Mesendoderm (in vitro differentiated cells): ENCODE measurements at regions not wholly inside any gene's neighbourhood (a gene's known extent, or its start where the extent isn't known, plus 50 kb on each side); places are given as distances from the start of the nearest gene placed in this dataset.
A peak's percentile ranks its signal among the peaks of the same experiment; 100 is the strongest.

ENCODE experiments used
- DNase-seq: peaks from one replicate; pipeline ENCODE4 v3.0.0; 2013
- H2AK5ac ChIP-seq: 2 replicates; pipeline ENCODE4 v1.6.1; 2013; ENCODE audit warnings: low read length, inconsistent platforms
- H2BK120ac ChIP-seq: 2 replicates; pipeline ENCODE4 v1.6.1; 2013; ENCODE audit warnings: low read depth, mild to moderate bottlenecking, low read length, moderate library complexity, mixed read lengths
- H2BK15ac ChIP-seq: replicated peaks from 2 replicates; pipeline ENCODE4 v1.6.1; 2013; ENCODE audit warnings: low read depth, mild to moderate bottlenecking, moderate library complexity
- H2BK5ac ChIP-seq: 2 replicates; pipeline ENCODE4 v1.6.1; 2013; ENCODE audit warnings: low read length, inconsistent platforms
- H3K18ac ChIP-seq: 2 replicates; pipeline ENCODE4 v1.6.1; 2013; ENCODE audit warnings: mild to moderate bottlenecking, low read length, mixed read lengths
- H3K23ac ChIP-seq: one replicate; pipeline ENCODE4 v1.6.1; 2013; ENCODE audit warnings: low read length
- H3K27ac ChIP-seq: 2 replicates; pipeline ENCODE4 v1.5.1; 2013; ENCODE audit warnings: low read depth, mild to moderate bottlenecking, inconsistent platforms, low read length, moderate library complexity
- H3K27me3 ChIP-seq: 2 replicates; pipeline ENCODE4 v1.6.1; 2013; ENCODE audit warnings: low read length, control low read depth, mild to moderate bottlenecking, inconsistent platforms; ENCODE audit not compliant: insufficient read depth, poor library complexity
- H3K36me3 ChIP-seq: 2 replicates; pipeline ENCODE4 v1.6.1; 2013; ENCODE audit warnings: low read length, inconsistent platforms; ENCODE audit not compliant: control insufficient read depth, insufficient read depth
- H3K4ac ChIP-seq: one replicate; pipeline ENCODE4 v1.6.1; 2013; ENCODE audit warnings: low read depth, mild to moderate bottlenecking, low read length, moderate library complexity
- H3K4me1 ChIP-seq: 2 replicates; pipeline ENCODE4 v1.6.1; 2013; ENCODE audit warnings: low read depth, low read length, inconsistent platforms; ENCODE audit not compliant: control insufficient read depth
- H3K4me2 ChIP-seq: 2 replicates; pipeline ENCODE4 v1.6.1; 2013; ENCODE audit warnings: low read length
- H3K4me3 ChIP-seq: 2 replicates; pipeline ENCODE4 v1.5.1; 2013; ENCODE audit warnings: mild to moderate bottlenecking, low read length
- H3K56ac ChIP-seq: one replicate; pipeline ENCODE4 v1.6.1; 2013; ENCODE audit warnings: low read length
- H3K79me1 ChIP-seq: 2 replicates; pipeline ENCODE4 v1.6.1; 2013; ENCODE audit warnings: low read length, inconsistent platforms
- H3K79me2 ChIP-seq: 2 replicates; pipeline ENCODE4 v1.6.1; 2013; ENCODE audit warnings: mild to moderate bottlenecking, low read length; ENCODE audit not compliant: control insufficient read depth, insufficient read depth
- H3K9ac ChIP-seq: 2 replicates; pipeline ENCODE4 v1.6.1; 2013; ENCODE audit warnings: low read length, inconsistent platforms
- H4K5ac ChIP-seq: one replicate; pipeline ENCODE4 v1.6.1; 2013; ENCODE audit warnings: low read length
- H4K8ac ChIP-seq: one replicate; pipeline ENCODE4 v1.6.1; 2013; ENCODE audit warnings: low read depth, mild to moderate bottlenecking, control low read depth, low read length, moderate library complexity
- WGBS: extraction: QIAGEN DNeasy Blood & Tissue Kit; methylation state at CpG from one replicate; pipeline ENCODE4 v1.1.7; 2013; ENCODE audit warnings: low lambda C conversion rate, missing lambda C conversion rate; ENCODE audit not compliant: insufficient coverage; ENCODE audit errors: extremely low coverage; 5-methylcytosine and 5-hydroxymethylcytosine counted together

- Histone ChIP-seq H3K4ac (no peak overlapping the region), H2BK15ac (no peak overlapping the region), H4K5ac (no peak overlapping the region), H3K79me2 (no peaks in the 10 kb centered on the region), H3K18ac (no peak overlapping the region), H3K56ac (no peak overlapping the region), H3K4me2 (no peak overlapping the region), H2BK5ac (no peak overlapping the region), H3K27me3 (no peaks in the 10 kb centered on the region), H4K8ac (no peak overlapping the region), H3K4me3 (no peak overlapping the region), H3K27ac (no peak overlapping the region), H2AK5ac (no peak overlapping the region), H3K9ac (no peak overlapping the region), H3K4me1 (peaks cover 5% of the 10 kb centered on the region), H3K23ac (no peak overlapping the region), H2BK120ac (no peak overlapping the region), H3K79me1 (no peaks in the 10 kb centered on the region), H3K36me3 (no peaks in the 10 kb centered on the region)
- DNase-seq, result no peak
- no CpG with 5 or more reads among the region's 1 CpG for WGBS
These were observed 80.2 kb upstream of the BMP2K start for GRCh38 chr4:78695910-78696309.

GRCh38 chr4:78703079-78703478 is 73.1 kb upstream of the BMP2K start:
- H2BK120ac ChIP-seq, result no peak overlapping the region
- no peaks in the 10 kb centered on the region for H3K79me1 ChIP-seq
- DNase-seq, result no peak
- H3K56ac ChIP-seq, result no peak overlapping the region
- no peak overlapping the region for H2BK15ac ChIP-seq
- no peaks in the 10 kb centered on the region for H3K4me1 ChIP-seq
- no peak overlapping the region for H2BK5ac ChIP-seq
- H3K4me2 ChIP-seq, result no peak overlapping the region
- no peak overlapping the region for H3K18ac ChIP-seq
- H3K79me2 ChIP-seq, result no peaks in the 10 kb centered on the region
- no peaks in the 10 kb centered on the region for H3K27me3 ChIP-seq
- no peaks in the 10 kb centered on the region for H3K36me3 ChIP-seq
- H3K27ac ChIP-seq, result no peak overlapping the region
- H3K4me3 ChIP-seq, result no peak overlapping the region
- no peak overlapping the region for H2AK5ac ChIP-seq
- no peak overlapping the region for H4K8ac ChIP-seq
- no peak overlapping the region for H3K9ac ChIP-seq
- H4K5ac ChIP-seq, result no peak overlapping the region
- no peak overlapping the region for H3K4ac ChIP-seq
- H3K23ac ChIP-seq, result no peak overlapping the region

- Histone ChIP-seq H3K27me3 (no peaks in the 10 kb centered on the region), H2AK5ac (no peak overlapping the region), H3K27ac (no peak overlapping the region), H3K56ac (no peak overlapping the region), H4K8ac (no peak overlapping the region), H2BK120ac (no peak overlapping the region), H4K5ac (no peak overlapping the region), H3K36me3 (no peaks in the 10 kb centered on the region), H3K18ac (no peak overlapping the region), H3K4ac (no peak overlapping the region), H3K23ac (no peak overlapping the region), H3K9ac (no peak overlapping the region), H3K4me3 (no peak overlapping the region), H3K79me2 (no peaks in the 10 kb centered on the region), H3K4me1 (no peaks in the 10 kb centered on the region), H3K79me1 (no peaks in the 10 kb centered on the region), H2BK5ac (no peak overlapping the region), H2BK15ac (no peak overlapping the region), H3K4me2 (no peak overlapping the region)
- DNase-seq, result no peak
These were observed 71.8 kb upstream of the BMP2K start for GRCh38 chr4:78704317-78704716.

DNA sequence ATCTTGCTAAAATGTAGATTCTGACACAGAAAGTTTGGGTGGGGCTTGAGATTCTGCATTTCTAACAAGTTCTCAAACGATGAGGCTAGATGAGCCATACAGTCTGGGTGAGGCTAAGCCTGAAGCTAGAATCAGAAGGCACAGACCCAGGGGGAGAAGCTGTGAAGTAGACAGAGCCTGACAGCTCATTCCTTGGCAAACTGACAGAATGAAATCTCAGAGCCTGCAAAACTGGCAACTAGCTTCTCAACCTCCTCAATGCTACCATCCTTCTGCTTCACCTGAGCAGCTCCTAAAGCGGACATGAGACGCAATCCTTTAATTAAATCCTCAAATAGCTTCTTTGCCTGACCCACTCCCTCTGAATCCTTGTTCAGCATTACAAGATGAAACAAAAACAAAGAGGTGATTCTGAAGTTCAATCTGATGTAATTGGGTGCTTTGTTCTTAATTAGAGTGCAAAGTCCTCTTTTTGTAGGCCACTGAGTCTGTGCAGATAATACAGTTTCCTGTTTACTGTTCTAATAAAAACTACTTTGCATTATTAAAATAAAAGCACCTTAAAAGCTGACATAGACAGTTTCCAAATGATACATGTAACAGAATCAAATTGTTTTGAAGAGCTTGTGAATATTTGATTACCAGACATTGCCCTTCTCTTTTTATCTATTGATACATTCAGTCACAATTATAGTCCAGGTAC is 71.0 kb upstream of the BMP2K start:
- Histone ChIP-seq H2BK5ac (no peak overlapping the region), H2BK15ac (no peak overlapping the region), H3K4me1 (no peaks in the 10 kb centered on the region), H3K79me2 (no peaks in the 10 kb centered on the region), H2AK5ac (no peak overlapping the region), H3K23ac (no peak overlapping the region), H3K9ac (no peak overlapping the region), H3K27me3 (no peaks in the 10 kb centered on the region), H3K4me3 (no peak overlapping the region), H3K27ac (no peak overlapping the region), H3K79me1 (no peaks in the 10 kb centered on the region), H2BK120ac (no peak overlapping the region), H4K5ac (no peak overlapping the region), H3K56ac (no peak overlapping the region), H3K18ac (no peak overlapping the region), H4K8ac (no peak overlapping the region), H3K4ac (no peak overlapping the region), H3K36me3 (no peaks in the 10 kb centered on the region), H3K4me2 (no peak overlapping the region)
- no CpG with 5 or more reads among the region's 3 CpGs for WGBS
- no peak for DNase-seq

DNA sequence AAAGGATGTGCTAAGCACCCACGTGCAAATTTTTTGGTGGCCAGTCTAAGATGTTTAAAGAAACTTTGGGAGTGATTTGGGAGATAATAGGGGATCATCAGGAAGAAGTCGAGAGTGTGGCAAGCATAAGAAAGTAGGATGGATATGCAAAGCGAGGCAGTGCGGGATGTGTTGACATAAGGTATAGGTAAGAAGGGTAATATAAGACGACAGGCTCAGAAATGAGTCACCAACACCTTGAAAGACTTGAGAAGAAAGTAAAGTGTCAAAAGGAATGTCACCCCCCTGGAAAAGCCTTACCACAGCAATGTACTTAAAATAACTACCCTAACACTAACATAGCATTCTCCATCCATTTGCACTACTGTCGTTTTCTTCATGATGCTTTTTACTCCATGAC is 69.8 kb upstream of the BMP2K start:
- no CpG with 5 or more reads among the region's 6 CpGs for WGBS
- no peak overlapping the region for H4K5ac ChIP-seq
- H3K4me1 ChIP-seq, result no peaks in the 10 kb centered on the region
- H3K9ac ChIP-seq, result no peak overlapping the region
- no peak overlapping the region for H3K4ac ChIP-seq
- DNase-seq, result peak; percentile 78
- no peak overlapping the region for H2AK5ac ChIP-seq
- no peak overlapping the region for H3K23ac ChIP-seq
- H3K56ac ChIP-seq, result no peak overlapping the region
- H3K27ac ChIP-seq, result no peak overlapping the region
- H3K79me1 ChIP-seq, result no peaks in the 10 kb centered on the region
- no peak overlapping the region for H4K8ac ChIP-seq
- no peak overlapping the region for H3K4me3 ChIP-seq
- H3K4me2 ChIP-seq, result no peak overlapping the region
- H2BK15ac ChIP-seq, result no peak overlapping the region
- H2BK5ac ChIP-seq, result no peak overlapping the region
- no peak overlapping the region for H3K18ac ChIP-seq
- no peak overlapping the region for H2BK120ac ChIP-seq
- no peaks in the 10 kb centered on the region for H3K27me3 ChIP-seq
- no peaks in the 10 kb centered on the region for H3K79me2 ChIP-seq
- no peaks in the 10 kb centered on the region for H3K36me3 ChIP-seq

DNA sequence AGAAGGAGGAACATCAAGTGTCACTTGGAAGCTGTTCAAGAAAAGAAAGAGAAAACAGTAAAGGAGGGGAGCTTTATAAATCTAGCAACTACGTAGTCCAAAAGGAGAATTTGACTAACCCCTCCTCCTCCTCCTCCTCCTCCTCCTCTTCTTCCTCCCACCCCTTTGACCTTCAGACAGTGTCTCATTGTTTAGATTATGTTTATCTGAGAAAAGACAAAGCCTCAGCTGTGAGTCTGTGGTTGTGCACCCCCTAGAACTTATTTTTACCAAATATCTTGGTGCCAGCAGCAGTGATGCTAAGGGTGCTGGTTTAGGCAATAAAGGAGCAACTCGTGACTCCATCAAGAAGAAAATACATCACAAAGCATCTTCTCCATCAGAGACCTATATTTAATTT is 68.9 kb upstream of the BMP2K start:
- H3K79me1 ChIP-seq, result no peaks in the 10 kb centered on the region
- H3K36me3 ChIP-seq, result no peaks in the 10 kb centered on the region
- WGBS, result no CpG with 5 or more reads among the region's 2 CpGs
- no peak overlapping the region for H3K23ac ChIP-seq
- no peaks in the 10 kb centered on the region for H3K4me1 ChIP-seq
- no peak overlapping the region for H4K5ac ChIP-seq
- H3K4me3 ChIP-seq, result no peak overlapping the region
- H2BK15ac ChIP-seq, result no peak overlapping the region
- H3K18ac ChIP-seq, result no peak overlapping the region
- H3K27me3 ChIP-seq, result no peaks in the 10 kb centered on the region
- no peaks in the 10 kb centered on the region for H3K79me2 ChIP-seq
- no peak overlapping the region for H2BK120ac ChIP-seq
- H3K27ac ChIP-seq, result no peak overlapping the region
- H3K9ac ChIP-seq, result no peak overlapping the region
- no peak overlapping the region for H3K4ac ChIP-seq
- DNase-seq, result no peak
- H4K8ac ChIP-seq, result no peak overlapping the region
- H3K4me2 ChIP-seq, result no peak overlapping the region
- no peak overlapping the region for H2AK5ac ChIP-seq
- H2BK5ac ChIP-seq, result no peak overlapping the region
- no peak overlapping the region for H3K56ac ChIP-seq
